SJSA1 (cell line): ENCODE measurements at regions not wholly inside any gene's neighbourhood (a gene's known extent, or its start where the extent isn't known, plus 50 kb on each side); places are given as distances from the start of the nearest gene placed in this dataset.

Source experiments
- DNase-seq, 2 experiments: peaks; one replicate each; pipeline ENCODE4 v3.0.0-alpha.2; 2015 to 2020; ENCODE audit warnings: low spot score in 2 of 2, low read depth in 1 of 2
- H3K27ac ChIP-seq: fragments of 250-450 bp; sonication (Bioruptor Pico); 2 replicates; pipeline ENCODE4 v1.5.1; 2020; ENCODE audit warnings: mild to moderate bottlenecking, moderate library complexity
- H3K27me3 ChIP-seq: fragments of 250-450 bp; sonication (Bioruptor Pico); replicated peaks from 2 replicates; pipeline ENCODE4 v1.5.1; 2020; ENCODE audit warnings: mild to moderate bottlenecking, moderate library complexity
- H3K36me3 ChIP-seq: fragments of 250-450 bp; sonication (Bioruptor Pico); 2 replicates; pipeline ENCODE4 v1.5.1; 2020; ENCODE audit warnings: mild to moderate bottlenecking
- H3K4me1 ChIP-seq: fragments of 250-450 bp; sonication (Bioruptor Pico); replicated peaks from 2 replicates; pipeline ENCODE4 v1.6.1; 2021; ENCODE audit warnings: mild to moderate bottlenecking
- H3K4me3 ChIP-seq: fragments of 250-450 bp; sonication (Bioruptor Pico); 2 replicates; pipeline ENCODE4 v1.5.1; 2020; ENCODE audit warnings: mild to moderate bottlenecking
- H3K9me3 ChIP-seq: fragments of 250-450 bp; sonication (Bioruptor Pico); replicated peaks from 2 replicates; pipeline ENCODE4 v1.5.1; 2020; ENCODE audit warnings: mild to moderate bottlenecking

- Histone ChIP-seq H3K9me3 (no peaks in the 10 kb centered on the region), H3K27me3 (no peaks in the 10 kb centered on the region), H3K4me3 (no peak overlapping the region), H3K36me3 (no peaks in the 10 kb centered on the region), H3K27ac (no peak overlapping the region), H3K4me1 (no peaks in the 10 kb centered on the region)
- DNase-seq, result no peak
These were observed 89.6 kb downstream of the DDX1 start for GRCh38 chr2:15681089-15681885.

- H3K27me3 ChIP-seq, result no peaks in the 10 kb centered on the region
- H3K4me1 ChIP-seq, result no peaks in the 10 kb centered on the region
- no peaks in the 10 kb centered on the region for H3K9me3 ChIP-seq
- no peak overlapping the region for H3K27ac ChIP-seq
- no peak for DNase-seq
- no peaks in the 10 kb centered on the region for H3K36me3 ChIP-seq
- no peak overlapping the region for H3K4me3 ChIP-seq
These were observed 90.7 kb downstream of the DDX1 start for GRCh38 chr2:15682354-15682753.

- Histone ChIP-seq H3K36me3 (no peaks in the 10 kb centered on the region), H3K27me3 (no peaks in the 10 kb centered on the region), H3K4me1 (no peaks in the 10 kb centered on the region), H3K27ac (no peak overlapping the region), H3K9me3 (no peaks in the 10 kb centered on the region), H3K4me3 (no peak overlapping the region)
- DNase-seq, result no peak
These were observed 92.7 kb downstream of the DDX1 start for GRCh38 chr2:15684161-15685039.

- Histone ChIP-seq H3K27ac (no peak overlapping the region), H3K36me3 (no peaks in the 10 kb centered on the region), H3K27me3 (no peaks in the 10 kb centered on the region), H3K4me1 (no peaks in the 10 kb centered on the region), H3K9me3 (no peaks in the 10 kb centered on the region), H3K4me3 (no peak overlapping the region)
- DNase-seq, result no peak
These were observed 93.5 kb downstream of the DDX1 start for GRCh38 chr2:15685143-15685542.

GRCh38 chr2:15686643-15687042 is 95.0 kb downstream of the DDX1 start:
- Histone ChIP-seq H3K9me3 (no peaks in the 10 kb centered on the region), H3K27me3 (no peaks in the 10 kb centered on the region), H3K36me3 (no peaks in the 10 kb centered on the region), H3K4me3 (no peak overlapping the region), H3K27ac (no peak overlapping the region), H3K4me1 (no peaks in the 10 kb centered on the region)
- no peak for DNase-seq

GRCh38 chr2:15687243-15687642 is 95.6 kb downstream of the DDX1 start:
- Histone ChIP-seq H3K27me3 (no peaks in the 10 kb centered on the region), H3K4me1 (no peaks in the 10 kb centered on the region), H3K27ac (no peak overlapping the region), H3K9me3 (no peaks in the 10 kb centered on the region), H3K4me3 (no peak overlapping the region), H3K36me3 (no peaks in the 10 kb centered on the region)
- no peak for DNase-seq

GRCh38 chr2:15687720-15688119 is 96.1 kb downstream of the DDX1 start:
- Histone ChIP-seq H3K27ac (no peak overlapping the region), H3K4me3 (no peak overlapping the region), H3K4me1 (no peaks in the 10 kb centered on the region), H3K9me3 (no peaks in the 10 kb centered on the region), H3K36me3 (no peaks in the 10 kb centered on the region), H3K27me3 (no peaks in the 10 kb centered on the region)
- no peak for DNase-seq

GRCh38 chr2:15688924-15689568 is 97.4 kb downstream of the DDX1 start:
- Histone ChIP-seq H3K27me3 (no peaks in the 10 kb centered on the region), H3K27ac (no peak overlapping the region), H3K9me3 (no peaks in the 10 kb centered on the region), H3K36me3 (no peaks in the 10 kb centered on the region), H3K4me3 (no peak overlapping the region), H3K4me1 (no peaks in the 10 kb centered on the region)
- no peak for DNase-seq

GRCh38 chr2:15689654-15690053 is 98.0 kb downstream of the DDX1 start:
- no peak overlapping the region for H3K27ac ChIP-seq
- no peaks in the 10 kb centered on the region for H3K27me3 ChIP-seq
- no peak overlapping the region for H3K4me3 ChIP-seq
- no peaks in the 10 kb centered on the region for H3K9me3 ChIP-seq
- H3K36me3 ChIP-seq, result no peaks in the 10 kb centered on the region
- DNase-seq, result no peak
- H3K4me1 ChIP-seq, result no peaks in the 10 kb centered on the region

- no peak overlapping the region for H3K27ac ChIP-seq
- H3K36me3 ChIP-seq, result no peaks in the 10 kb centered on the region
- H3K9me3 ChIP-seq, result no peaks in the 10 kb centered on the region
- no peaks in the 10 kb centered on the region for H3K27me3 ChIP-seq
- H3K4me3 ChIP-seq, result no peak overlapping the region
- H3K4me1 ChIP-seq, result no peaks in the 10 kb centered on the region
- no peak for DNase-seq
These were observed 100.1 kb downstream of the DDX1 start for GRCh38 chr2:15691586-15692310.

- H3K27ac ChIP-seq, result no peak overlapping the region
These were observed 101.1 kb downstream of the DDX1 start for GRCh38 chr2:15692551-15693377.

GRCh38 chr2:15693382-15693781 is 101.7 kb downstream of the DDX1 start:
- no peak overlapping the region for H3K4me3 ChIP-seq
- H3K4me1 ChIP-seq, result no peaks in the 10 kb centered on the region
- H3K27me3 ChIP-seq, result no peaks in the 10 kb centered on the region
- H3K36me3 ChIP-seq, result no peaks in the 10 kb centered on the region
- DNase-seq, result no peak
- H3K27ac ChIP-seq, result no peak overlapping the region
- H3K9me3 ChIP-seq, result no peaks in the 10 kb centered on the region

More at GRCh38 chr2:15692551-15693377, 101.1 kb downstream of the DDX1 start:
- no peak for DNase-seq
- Histone ChIP-seq H3K4me3 (no peak overlapping the region), H3K36me3 (no peaks in the 10 kb centered on the region), H3K4me1 (no peaks in the 10 kb centered on the region), H3K27me3 (no peaks in the 10 kb centered on the region), H3K9me3 (no peaks in the 10 kb centered on the region)
